Large intestine (tissue), 3 donors: ENCODE measurements at regions not wholly inside any gene's neighbourhood (a gene's known extent, or its start where the extent isn't known, plus 50 kb on each side); places are given as distances from the start of the nearest gene placed in this dataset.

Experiments used
- DNase-seq, 2 donors: peaks; one replicate each; pipeline versions ENCODE4 v3.0.0 to v3.0.0-alpha.2; 2013
- H3K27ac ChIP-seq: one replicate; pipeline ENCODE4 v1.5.1; 2013; ENCODE audit warnings: low read length
- H3K27me3 ChIP-seq: 2 replicates; pipeline ENCODE4 v1.6.1; 2013; ENCODE audit warnings: low read length; ENCODE audit not compliant: control insufficient read depth, insufficient read depth
- H3K36me3 ChIP-seq: 2 replicates; pipeline ENCODE4 v1.6.1; 2013; ENCODE audit warnings: low read length; ENCODE audit not compliant: control insufficient read depth, insufficient read depth
- H3K4me1 ChIP-seq: one replicate; pipeline ENCODE4 v1.6.1; 2013; ENCODE audit warnings: low read length; ENCODE audit not compliant: control insufficient read depth, insufficient read depth
- H3K4me3 ChIP-seq: one replicate; pipeline ENCODE4 v1.5.1; 2013; ENCODE audit warnings: low read length
- H3K9me3 ChIP-seq: one replicate; pipeline ENCODE4 v1.6.1; 2013; ENCODE audit warnings: mild to moderate bottlenecking, low read depth, low read length, moderate library complexity; ENCODE audit not compliant: control insufficient read depth
- WGBS: methylation state at CpG from one replicate; pipeline ENCODE4 v1.1.5; 2013; ENCODE audit warnings: low lambda C conversion rate; ENCODE audit not compliant: insufficient coverage; 5-methylcytosine and 5-hydroxymethylcytosine counted together

- DNase-seq: no peak
- Histone ChIP-seq H3K27ac (peak overlapping the region; percentile 91), H3K4me1 (peaks cover 27% of the 10 kb centered on the region), H3K27me3 (no peaks in the 10 kb centered on the region), H3K4me3 (no peak overlapping the region), H3K9me3 (no peaks in the 10 kb centered on the region), H3K36me3 (no peaks in the 10 kb centered on the region)
- WGBS: no CpG with 5 or more reads among the region's 11 CpGs
Measured at GRCh38 chr2:16114070-16114469, 173.7 kb downstream of the MYCN start.

GRCh38 chr2:16113568-16113967, 173.2 kb downstream of the MYCN start:
- WGBS: no CpG with 5 or more reads among the region's 1 CpG
- Histone ChIP-seq H3K4me3 (no peak overlapping the region), H3K36me3 (no peaks in the 10 kb centered on the region), H3K27me3 (no peaks in the 10 kb centered on the region), H3K27ac (no peak overlapping the region), H3K4me1 (peaks cover 27% of the 10 kb centered on the region), H3K9me3 (no peaks in the 10 kb centered on the region)
- no peak for DNase-seq

- Histone ChIP-seq H3K9me3 (no peaks in the 10 kb centered on the region), H3K4me1 (peaks cover 27% of the 10 kb centered on the region), H3K36me3 (no peaks in the 10 kb centered on the region), H3K27me3 (no peaks in the 10 kb centered on the region), H3K27ac (no peak overlapping the region), H3K4me3 (no peak overlapping the region)
- no peak for DNase-seq
- no CpG with 5 or more reads among the region's 3 CpGs for WGBS
Measured at GRCh38 chr2:16112972-16113560, 172.7 kb downstream of the MYCN start.

- Histone ChIP-seq H3K27me3 (no peaks in the 10 kb centered on the region), H3K27ac (no peak overlapping the region), H3K4me3 (no peak overlapping the region)
Measured at GRCh38 chr2:16112251-16112971, 172.1 kb downstream of the MYCN start.

GRCh38 chr2:16111838-16112210, 171.5 kb downstream of the MYCN start:
- Histone ChIP-seq H3K4me1 (peaks cover 27% of the 10 kb centered on the region), H3K4me3 (no peak overlapping the region), H3K36me3 (no peaks in the 10 kb centered on the region), H3K9me3 (no peaks in the 10 kb centered on the region), H3K27ac (no peak overlapping the region), H3K27me3 (no peaks in the 10 kb centered on the region)
- no peak for DNase-seq
- WGBS: no CpG with 5 or more reads among the region's 7 CpGs

More at GRCh38 chr2:16112251-16112971, 172.1 kb downstream of the MYCN start:
- H3K4me1 ChIP-seq: peaks cover 27% of the 10 kb centered on the region
- DNase-seq: no peak
- H3K9me3 ChIP-seq: no peaks in the 10 kb centered on the region
- WGBS: 100% methylated on average over 2 of the region's 7 CpGs
- H3K36me3 ChIP-seq: no peaks in the 10 kb centered on the region

GRCh38 chr2:16109821-16110310, 169.5 kb downstream of the MYCN start:
- Histone ChIP-seq H3K9me3 (no peaks in the 10 kb centered on the region), H3K36me3 (no peaks in the 10 kb centered on the region), H3K4me3 (no peak overlapping the region), H3K27ac (no peak overlapping the region), H3K4me1 (peaks cover 22% of the 10 kb centered on the region), H3K27me3 (no peaks in the 10 kb centered on the region)
- WGBS: no CpG with 5 or more reads among the region's 6 CpGs
- no peak for DNase-seq

- H3K36me3 ChIP-seq: no peaks in the 10 kb centered on the region
- no peak overlapping the region for H3K27ac ChIP-seq
- WGBS: no CpG with 5 or more reads among the region's 2 CpGs
Measured at GRCh38 chr2:16109368-16109820, 169.0 kb downstream of the MYCN start.

GRCh38 chr2:16107246-16107645, 166.9 kb downstream of the MYCN start:
- Histone ChIP-seq H3K4me1 (peaks cover 36% of the 10 kb centered on the region), H3K4me3 (no peak overlapping the region), H3K9me3 (no peaks in the 10 kb centered on the region), H3K36me3 (no peaks in the 10 kb centered on the region), H3K27me3 (no peaks in the 10 kb centered on the region), H3K27ac (no peak overlapping the region)
- WGBS: 100% methylated on average over 2 of the region's 6 CpGs
- no peak for DNase-seq

More at GRCh38 chr2:16109368-16109820, 169.0 kb downstream of the MYCN start:
- Histone ChIP-seq H3K9me3 (no peaks in the 10 kb centered on the region), H3K4me1 (peaks cover 22% of the 10 kb centered on the region), H3K4me3 (no peak overlapping the region), H3K27me3 (no peaks in the 10 kb centered on the region)
- no peak for DNase-seq

- no peak for DNase-seq
- Histone ChIP-seq H3K36me3 (no peaks in the 10 kb centered on the region), H3K9me3 (no peaks in the 10 kb centered on the region), H3K27me3 (no peaks in the 10 kb centered on the region), H3K27ac (no peak overlapping the region), H3K4me1 (peaks cover 43% of the 10 kb centered on the region), H3K4me3 (no peak overlapping the region)
- 100% methylated on average over 1 of the region's 6 CpGs for WGBS
Measured at GRCh38 chr2:16106619-16107018, 166.3 kb downstream of the MYCN start.

- peak overlapping the region; percentile 92 for H3K27ac ChIP-seq
- no peaks in the 10 kb centered on the region for H3K27me3 ChIP-seq
- H3K9me3 ChIP-seq: no peaks in the 10 kb centered on the region
- H3K4me3 ChIP-seq: no peak overlapping the region
- no CpG with 5 or more reads among the region's 15 CpGs for WGBS
- peak; percentile 54 to 80 for DNase-seq
- H3K4me1 ChIP-seq: peaks cover 46% of the 10 kb centered on the region
- no peaks in the 10 kb centered on the region for H3K36me3 ChIP-seq
Measured at GRCh38 chr2:16105669-16106281, 165.4 kb downstream of the MYCN start.
